Suprapubic skin (tissue), 4 donors: ENCODE measurements at regions not wholly inside any gene's neighbourhood (a gene's known extent, or its start where the extent isn't known, plus 50 kb on each side); places are given as distances from the start of the nearest gene placed in this dataset.
"Not testable (repeated sequence)": the region's sequence is repeated elsewhere in the genome, so short reads cannot be mapped to it uniquely, and the experiment has no call there.

Experiments used
- DNase-seq, 2 donors: peaks; one replicate each; pipeline ENCODE4 v3.0.0-alpha.2; 2019; ENCODE audit warnings: low spot score in 2 of 2
- H3K27ac ChIP-seq: fragments of 200-600 bp; sonication (generic); one replicate; pipeline ENCODE4 v1.5.1; 2019
- H3K27me3 ChIP-seq: fragments of 200-600 bp; sonication (generic); one replicate; pipeline ENCODE4 v1.5.1; 2019
- H3K36me3 ChIP-seq: fragments of 200-600 bp; sonication (generic); one replicate; pipeline ENCODE4 v1.5.1; 2019
- H3K4me1 ChIP-seq: fragments of 200-600 bp; sonication (generic); one replicate; pipeline ENCODE4 v1.5.1; 2019
- H3K4me3 ChIP-seq: fragments of 200-600 bp; sonication (generic); one replicate; pipeline ENCODE4 v1.5.1; 2019; ENCODE audit warnings: mild to moderate bottlenecking
- H3K9me3 ChIP-seq: fragments of 200-600 bp; sonication (generic); one replicate; pipeline ENCODE4 v1.5.1; 2019
- EP300 ChIP-seq: sonication (generic); formaldehyde crosslinking; IDR thresholded peaks from one replicate; pipeline ENCODE4 v1.6.1; 2017; ENCODE audit warnings: antibody characterized with exemption
- POLR2A ChIP-seq, 2 donors: fragments of 450-650 bp; IDR thresholded peaks; one replicate each; pipeline ENCODE4 v1.6.1; 2017; ENCODE audit warnings: antibody characterized with exemption in 2 of 2, mild to moderate bottlenecking in 2 of 2, moderate library complexity in 2 of 2
- POLR2AphosphoS5 ChIP-seq, 3 donors: sonication (generic); formaldehyde crosslinking; IDR thresholded peaks; one replicate each; pipeline ENCODE4 v1.6.1; 2017; ENCODE audit warnings: antibody characterized with exemption in 3 of 3
- WGBS: methylation state at CpG from one replicate; pipeline ENCODE4 v1.1.5; 2018; 5-methylcytosine and 5-hydroxymethylcytosine counted together
- TF ChIP-seq, protein P1 (sequence below), 2 donors: fragments of 200-600 bp in 1 of 2; fragments of 450-650 bp in 1 of 2; sonication (generic) in 1 of 2; IDR thresholded peaks; one replicate each; pipeline ENCODE4 v1.5.1; 2016 to 2019; ENCODE audit warnings: antibody characterized with exemption in 2 of 2, mild to moderate bottlenecking in 1 of 2, moderate library complexity in 1 of 2

DNA sequence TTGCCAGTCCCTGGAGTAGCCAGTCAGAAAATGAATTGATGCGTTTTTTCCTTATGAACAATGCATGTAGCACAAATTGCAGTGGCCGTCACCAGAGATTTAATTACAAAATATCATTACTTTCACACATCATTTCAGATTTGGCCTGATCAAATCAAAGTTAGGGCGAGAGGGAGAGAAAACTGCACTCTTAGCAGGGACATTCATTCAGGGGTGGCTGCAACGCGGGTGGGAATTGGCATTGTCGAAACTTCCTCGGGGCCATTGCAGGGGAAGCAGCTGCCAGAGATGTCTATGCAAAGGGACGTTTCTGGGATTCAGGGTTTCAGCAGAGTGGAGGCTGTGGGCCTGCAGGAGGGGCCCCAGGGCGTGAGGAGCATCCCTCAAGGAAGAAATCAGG is 76.5 kb upstream of the TOP1 start:
- Histone ChIP-seq H3K4me3 (no peak overlapping the region), H3K36me3 (no peaks in the 10 kb centered on the region), H3K27ac (no peak overlapping the region), H3K9me3 (no peaks in the 10 kb centered on the region), H3K27me3 (no peaks in the 10 kb centered on the region), H3K4me1 (no peaks in the 10 kb centered on the region)
- DNase-seq = no peak
- TF ChIP-seq POLR2AphosphoS5 (IDR thresholded peaks at IDR 0.05) = no peak
- no peak for TF ChIP-seq POLR2A (IDR thresholded peaks at IDR 0.05)
- no peak for TF ChIP-seq EP300
- TF ChIP-seq, protein P1, sequence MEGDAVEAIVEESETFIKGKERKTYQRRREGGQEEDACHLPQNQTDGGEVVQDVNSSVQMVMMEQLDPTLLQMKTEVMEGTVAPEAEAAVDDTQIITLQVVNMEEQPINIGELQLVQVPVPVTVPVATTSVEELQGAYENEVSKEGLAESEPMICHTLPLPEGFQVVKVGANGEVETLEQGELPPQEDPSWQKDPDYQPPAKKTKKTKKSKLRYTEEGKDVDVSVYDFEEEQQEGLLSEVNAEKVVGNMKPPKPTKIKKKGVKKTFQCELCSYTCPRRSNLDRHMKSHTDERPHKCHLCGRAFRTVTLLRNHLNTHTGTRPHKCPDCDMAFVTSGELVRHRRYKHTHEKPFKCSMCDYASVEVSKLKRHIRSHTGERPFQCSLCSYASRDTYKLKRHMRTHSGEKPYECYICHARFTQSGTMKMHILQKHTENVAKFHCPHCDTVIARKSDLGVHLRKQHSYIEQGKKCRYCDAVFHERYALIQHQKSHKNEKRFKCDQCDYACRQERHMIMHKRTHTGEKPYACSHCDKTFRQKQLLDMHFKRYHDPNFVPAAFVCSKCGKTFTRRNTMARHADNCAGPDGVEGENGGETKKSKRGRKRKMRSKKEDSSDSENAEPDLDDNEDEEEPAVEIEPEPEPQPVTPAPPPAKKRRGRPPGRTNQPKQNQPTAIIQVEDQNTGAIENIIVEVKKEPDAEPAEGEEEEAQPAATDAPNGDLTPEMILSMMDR (IDR thresholded peaks at IDR 0.05) = no peak
- 64% methylated on average over 9 of the region's 9 CpGs for WGBS

DNA sequence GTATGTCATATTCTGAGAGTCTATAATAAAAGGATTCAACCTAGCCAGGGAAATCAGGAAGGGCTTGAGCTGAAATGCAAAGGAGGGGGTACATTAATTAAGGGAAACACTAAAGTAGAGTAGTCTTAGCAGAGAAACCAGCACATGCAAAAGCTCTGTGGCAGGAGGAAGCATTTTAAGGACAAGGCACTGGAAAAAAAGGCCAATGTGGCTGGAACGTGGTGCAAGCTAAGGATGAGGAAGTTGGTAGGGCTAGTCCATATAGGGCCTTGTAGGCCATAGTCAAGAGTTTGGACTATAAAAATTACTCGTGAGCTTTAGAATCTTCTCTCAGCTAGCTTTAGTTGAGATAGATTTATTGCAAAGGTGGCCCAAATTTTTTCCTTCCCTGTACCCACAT is 75.2 kb upstream of the TOP1 start:
- 77% methylated on average over 2 of the region's 2 CpGs for WGBS

GRCh38 chr20:40953856-40954255 is 74.8 kb upstream of the TOP1 start:
- H3K4me3 ChIP-seq = no peak overlapping the region
- H3K36me3 ChIP-seq = no peaks in the 10 kb centered on the region
- DNase-seq = no peak
- H3K4me1 ChIP-seq = no peaks in the 10 kb centered on the region
- H3K9me3 ChIP-seq = no peaks in the 10 kb centered on the region
- no peaks in the 10 kb centered on the region for H3K27me3 ChIP-seq
- no peak overlapping the region for H3K27ac ChIP-seq
- TF ChIP-seq, protein P1 (IDR thresholded peaks at IDR 0.05) = no peak
- TF ChIP-seq POLR2A (IDR thresholded peaks at IDR 0.05) (no peak), POLR2AphosphoS5 (IDR thresholded peaks at IDR 0.05) (no peak), EP300 (no peak)
- WGBS = 65% methylated on average over 5 of the region's 5 CpGs

More for the DNA sequence above, 75.2 kb upstream of the TOP1 start:
- Histone ChIP-seq H3K27ac (no peak overlapping the region), H3K9me3 (no peaks in the 10 kb centered on the region), H3K4me3 (no peak overlapping the region), H3K27me3 (no peaks in the 10 kb centered on the region), H3K36me3 (no peaks in the 10 kb centered on the region), H3K4me1 (no peaks in the 10 kb centered on the region)
- no peak for DNase-seq
- TF ChIP-seq POLR2A (IDR thresholded peaks at IDR 0.05) = no peak
- TF ChIP-seq, protein P1 (IDR thresholded peaks at IDR 0.05) = no peak
- TF ChIP-seq POLR2AphosphoS5 (IDR thresholded peaks at IDR 0.05) = no peak
- no peak for TF ChIP-seq EP300

GRCh38 chr20:40954521-40955165 is 74.0 kb upstream of the TOP1 start:
- no peaks in the 10 kb centered on the region for H3K4me1 ChIP-seq
- TF ChIP-seq POLR2A (IDR thresholded peaks at IDR 0.05) (no peak), EP300 (no peak), POLR2AphosphoS5 (IDR thresholded peaks at IDR 0.05) (no peak)
- TF ChIP-seq, protein P1 (IDR thresholded peaks at IDR 0.05) = no peak
- H3K9me3 ChIP-seq = no peaks in the 10 kb centered on the region
- no peak overlapping the region for H3K27ac ChIP-seq
- WGBS = 98% methylated on average over 10 of the region's 10 CpGs
- H3K4me3 ChIP-seq = no peak overlapping the region
- H3K27me3 ChIP-seq = no peaks in the 10 kb centered on the region
- H3K36me3 ChIP-seq = no peaks in the 10 kb centered on the region
- DNase-seq = no peak

DNA sequence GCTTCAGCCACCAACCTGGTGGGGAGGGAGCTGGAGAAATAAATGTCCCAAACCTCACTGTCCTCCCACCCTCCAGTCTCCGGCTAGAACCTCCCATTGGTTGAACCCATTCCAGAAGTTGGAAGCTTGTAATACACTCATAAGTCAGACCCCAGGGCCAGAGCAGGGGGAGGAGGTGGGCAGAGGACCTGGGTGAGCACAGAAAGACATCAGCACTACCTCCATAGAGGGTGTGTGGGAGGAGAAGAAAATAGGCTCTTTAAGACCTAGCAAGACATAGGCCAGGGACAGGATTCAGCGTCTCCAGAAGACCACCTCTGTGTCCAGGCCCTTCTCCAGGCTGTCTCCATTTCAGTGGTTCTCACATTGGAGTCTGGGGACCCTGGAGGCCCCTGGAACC is 73.3 kb upstream of the TOP1 start:
- Histone ChIP-seq H3K4me3 (no peak overlapping the region), H3K27ac (no peak overlapping the region), H3K4me1 (no peaks in the 10 kb centered on the region), H3K27me3 (no peaks in the 10 kb centered on the region), H3K36me3 (no peaks in the 10 kb centered on the region), H3K9me3 (no peaks in the 10 kb centered on the region)
- TF ChIP-seq, protein P1 (IDR thresholded peaks at IDR 0.05) = no peak
- no peak for TF ChIP-seq POLR2A (IDR thresholded peaks at IDR 0.05)
- no peak for TF ChIP-seq EP300
- TF ChIP-seq POLR2AphosphoS5 (IDR thresholded peaks at IDR 0.05) = no peak
- 100% methylated on average over 2 of the region's 2 CpGs for WGBS
- no peak for DNase-seq

DNA sequence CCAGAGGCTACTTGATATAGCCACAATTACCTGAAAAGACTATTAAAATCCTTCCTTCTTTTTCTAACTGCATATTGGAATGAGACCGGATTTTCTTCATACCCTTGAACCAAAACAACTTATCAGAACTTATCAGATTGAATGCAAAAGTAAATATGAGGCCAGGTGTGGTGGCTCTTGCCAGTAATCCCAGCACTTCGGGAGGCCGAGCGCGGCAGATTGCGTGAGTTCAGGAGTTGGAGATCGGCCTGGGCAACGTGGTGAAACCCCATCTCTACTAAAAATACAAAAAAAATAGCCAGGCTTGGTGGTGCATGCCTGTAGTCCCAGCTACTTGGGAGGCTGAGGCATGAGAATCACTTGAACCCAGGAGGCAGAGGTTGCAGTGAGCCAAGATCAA is 72.8 kb upstream of the TOP1 start:
- H3K4me1 ChIP-seq, H3K27ac ChIP-seq, H3K36me3 ChIP-seq, DNase-seq, H3K4me3 ChIP-seq, H3K27me3 ChIP-seq, H3K9me3 ChIP-seq: not testable (repeated sequence)
- 72% methylated on average over 8 of the region's 8 CpGs for WGBS
